A673 (cell line): ENCODE measurements at regions not wholly inside any gene's neighbourhood (a gene's known extent, or its start where the extent isn't known, plus 50 kb on each side); places are given as distances from the start of the nearest gene placed in this dataset.

ENCODE experiments used
- BruUV-seq: library from RNA; stranded (reverse); fragments of 400-500 nt; replicated peaks from 2 replicates; lab custom pipeline; 2021; lab: Mats Ljungman, UMichigan
- CTCF ChIA-PET: fragments of 300-600 bp; sonication (Branson Sonifier 250); formaldehyde crosslinking; loops from one replicate; lab custom pipeline; 2022; ENCODE audit warnings: antibody characterized with exemption; lab: Charles Lee
- POLR2A ChIA-PET: fragments of 300-600 bp; sonication (Branson Sonifier 250); formaldehyde crosslinking; loops from one replicate; lab custom pipeline; 2022; ENCODE audit warnings: antibody characterized with exemption; ENCODE audit not compliant: low non-redundant PET; lab: Charles Lee
- DNase-seq: peaks from one replicate; pipeline ENCODE4 v3.0.0-alpha.2; 2015; ENCODE audit warnings: low spot score
- H3K27ac ChIP-seq: fragments of 200-600 bp; sonication (generic); 2 replicates; pipeline ENCODE4 v1.5.1; 2016; ENCODE audit warnings: mixed run types, low read depth, mild to moderate bottlenecking, mixed read lengths, antibody characterized with exemption, low read length; ENCODE audit not compliant: poor library complexity, severe bottlenecking
- H3K27me3 ChIP-seq: fragments of 200-600 bp; sonication (generic); replicated peaks from 2 replicates; pipeline ENCODE4 v1.6.1; 2017; ENCODE audit warnings: mixed run types, low read depth, mild to moderate bottlenecking, mixed read lengths, antibody characterized with exemption, low read length; ENCODE audit not compliant: insufficient read depth, poor library complexity
- H3K36me3 ChIP-seq: fragments of 200-600 bp; sonication (generic); 2 replicates; pipeline ENCODE4 v1.6.1; 2016; ENCODE audit warnings: mixed run types, mild to moderate bottlenecking, mixed read lengths, antibody characterized with exemption, low read length; ENCODE audit not compliant: insufficient read depth, poor library complexity, severe bottlenecking
- H3K4me1 ChIP-seq: fragments of 200-600 bp; sonication (generic); 2 replicates; pipeline ENCODE4 v1.6.1; 2017; ENCODE audit warnings: mixed run types, mild to moderate bottlenecking, mixed read lengths, antibody characterized with exemption, low read length; ENCODE audit not compliant: insufficient read depth, poor library complexity, severe bottlenecking
- H3K4me3 ChIP-seq: fragments of 200-600 bp; sonication (generic); 2 replicates; pipeline ENCODE4 v1.5.1; 2016; ENCODE audit warnings: low read depth, mixed run types, mild to moderate bottlenecking, mixed read lengths, low read length; ENCODE audit not compliant: poor library complexity, severe bottlenecking
- H3K9me3 ChIP-seq: fragments of 200-600 bp; sonication (generic); 2 replicates; pipeline ENCODE4 v1.6.1; 2016; ENCODE audit warnings: mixed run types, low read depth, mild to moderate bottlenecking, mixed read lengths, antibody characterized with exemption, low read length; ENCODE audit not compliant: poor library complexity, severe bottlenecking
- EZH2 ChIP-seq: fragments of 200-600 bp; sonication (generic); IDR thresholded peaks from 2 replicates; pipeline ENCODE4 v1.6.1; 2017; ENCODE audit warnings: borderline replicate concordance, low read depth, mild to moderate bottlenecking, mixed read lengths, antibody characterized with exemption, low read length; ENCODE audit not compliant: poor library complexity, severe bottlenecking
- intact Hi-C: fragments of 100-400 bp; cut with micrococcal nuclease; formaldehyde crosslinking; loops from one replicate; pipeline ENCODE4 v1.10.0; 2022; ENCODE audit not compliant: unreplicated experiment
- TF ChIP-seq, protein P1 (sequence below): fragments of 300-800, 200-600 bp; sonication (generic); conservative IDR thresholded peaks from 2 replicates; pipeline ENCODE4 v1.5.1; 2017; ENCODE audit warnings: low read depth, mild to moderate bottlenecking, antibody characterized with exemption, low read length, moderate library complexity, mixed read lengths

DNA sequence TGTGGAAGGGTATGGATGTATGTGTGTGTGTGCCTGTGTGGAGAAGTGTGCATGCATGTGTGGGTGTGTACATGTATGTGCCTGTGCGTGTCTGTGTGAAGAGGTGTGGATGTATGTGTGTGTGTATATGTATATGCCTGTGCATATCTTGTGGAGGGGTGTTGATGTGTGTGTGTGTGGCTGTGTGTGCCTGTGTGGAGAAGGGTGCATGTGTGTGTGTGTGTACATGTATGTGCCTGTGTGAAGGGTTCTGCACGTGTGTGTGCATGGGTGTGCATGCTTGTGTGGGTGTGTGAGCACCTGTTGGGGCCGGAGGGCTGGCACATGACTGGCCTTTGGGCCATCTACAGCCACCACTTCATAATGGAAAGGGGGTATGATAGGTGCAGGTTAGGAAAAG is 291.4 kb downstream of the IRX2 start:
- no peaks in the 10 kb centered on the region for H3K4me1 ChIP-seq
- H3K27me3 ChIP-seq: no peaks in the 10 kb centered on the region
- no peaks in the 10 kb centered on the region for H3K36me3 ChIP-seq
- ChIA-PET CTCF (no interaction called here), POLR2A (no interaction called here)
- H3K27ac ChIP-seq: no peak overlapping the region
- H3K9me3 ChIP-seq: peaks cover 39% of the 10 kb centered on the region
- BruUV-seq: no TSS peak
- no peak overlapping the region for H3K4me3 ChIP-seq
- no peak for DNase-seq
- TF ChIP-seq EZH2: no peak
- TF ChIP-seq, protein P1, sequence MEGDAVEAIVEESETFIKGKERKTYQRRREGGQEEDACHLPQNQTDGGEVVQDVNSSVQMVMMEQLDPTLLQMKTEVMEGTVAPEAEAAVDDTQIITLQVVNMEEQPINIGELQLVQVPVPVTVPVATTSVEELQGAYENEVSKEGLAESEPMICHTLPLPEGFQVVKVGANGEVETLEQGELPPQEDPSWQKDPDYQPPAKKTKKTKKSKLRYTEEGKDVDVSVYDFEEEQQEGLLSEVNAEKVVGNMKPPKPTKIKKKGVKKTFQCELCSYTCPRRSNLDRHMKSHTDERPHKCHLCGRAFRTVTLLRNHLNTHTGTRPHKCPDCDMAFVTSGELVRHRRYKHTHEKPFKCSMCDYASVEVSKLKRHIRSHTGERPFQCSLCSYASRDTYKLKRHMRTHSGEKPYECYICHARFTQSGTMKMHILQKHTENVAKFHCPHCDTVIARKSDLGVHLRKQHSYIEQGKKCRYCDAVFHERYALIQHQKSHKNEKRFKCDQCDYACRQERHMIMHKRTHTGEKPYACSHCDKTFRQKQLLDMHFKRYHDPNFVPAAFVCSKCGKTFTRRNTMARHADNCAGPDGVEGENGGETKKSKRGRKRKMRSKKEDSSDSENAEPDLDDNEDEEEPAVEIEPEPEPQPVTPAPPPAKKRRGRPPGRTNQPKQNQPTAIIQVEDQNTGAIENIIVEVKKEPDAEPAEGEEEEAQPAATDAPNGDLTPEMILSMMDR: no peak
- intact Hi-C loops: no loop called here

DNA sequence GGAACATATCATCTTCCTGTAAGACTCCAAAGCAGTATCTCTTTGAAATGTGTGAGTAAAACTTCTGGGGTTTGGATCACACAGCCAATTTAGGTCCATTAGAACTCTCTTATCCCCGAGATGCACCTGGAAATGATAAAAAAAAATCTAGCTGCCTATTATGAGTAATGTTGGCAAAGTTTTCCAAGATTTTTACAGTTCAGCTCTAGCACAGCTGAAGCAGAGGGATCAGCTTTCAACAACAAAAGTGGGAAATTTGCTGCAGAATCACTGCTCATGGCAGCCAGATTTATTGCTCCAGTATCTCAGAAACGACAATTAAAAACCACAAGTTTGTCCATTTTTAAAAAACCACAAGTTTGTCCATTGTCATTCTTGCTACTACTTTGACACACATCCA is 292.2 kb downstream of the IRX2 start:
- Histone ChIP-seq H3K27ac (no peak overlapping the region), H3K4me3 (no peak overlapping the region), H3K4me1 (no peaks in the 10 kb centered on the region), H3K9me3 (peaks cover 36% of the 10 kb centered on the region), H3K36me3 (no peaks in the 10 kb centered on the region), H3K27me3 (no peaks in the 10 kb centered on the region)
- CTCF ChIA-PET: no interaction called here
- DNase-seq: no peak
- TF ChIP-seq, protein P1: no peak
- no peak for TF ChIP-seq EZH2
- no TSS peak for BruUV-seq
- intact Hi-C loops: no loop called here
- POLR2A ChIA-PET: no interaction called here

DNA sequence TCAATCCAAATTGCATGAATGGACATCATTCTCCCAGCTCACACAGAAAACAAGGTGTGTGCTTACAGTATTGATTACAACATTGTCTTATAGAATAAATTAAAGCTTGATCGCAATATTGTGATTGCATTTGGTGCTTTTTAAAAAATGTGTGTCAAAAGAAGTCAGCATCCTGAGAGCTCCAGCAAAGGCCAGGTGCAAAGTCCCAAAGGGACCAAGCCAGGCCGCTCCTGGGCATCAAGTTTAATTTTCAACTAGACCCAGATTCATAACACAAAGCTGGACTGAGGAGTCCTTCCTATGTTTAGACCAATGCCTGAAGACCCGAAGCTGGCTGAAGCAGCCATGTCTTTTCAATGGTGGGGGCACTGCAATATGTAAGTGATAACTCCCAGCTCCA is 295.6 kb downstream of the IRX2 start:
- intact Hi-C loops: no loop called here
- POLR2A ChIA-PET: no interaction called here
- no TSS peak for BruUV-seq
- Histone ChIP-seq H3K4me1 (no peaks in the 10 kb centered on the region), H3K27ac (no peak overlapping the region), H3K36me3 (no peaks in the 10 kb centered on the region), H3K4me3 (no peak overlapping the region), H3K9me3 (peaks cover 47% of the 10 kb centered on the region), H3K27me3 (no peaks in the 10 kb centered on the region)
- no peak for TF ChIP-seq EZH2
- TF ChIP-seq, protein P1: no peak
- CTCF ChIA-PET: no interaction called here
- DNase-seq: no peak
